IMR-90 (cell line): ENCODE measurements at regions not wholly inside any gene's neighbourhood (a gene's known extent, or its start where the extent isn't known, plus 50 kb on each side); places are given as distances from the start of the nearest gene placed in this dataset.

ENCODE experiments used
- ATAC-seq: fragments of 200-7000 bp; cut with Tn5 transposase; 2 replicates; pipeline ENCODE4 v1.9.1; 2020; ENCODE audit warnings: low read depth, mild to moderate bottlenecking, moderate library complexity
- BruUV-seq: library from RNA; stranded (reverse); fragments of 400-500 nt; replicated peaks from 2 replicates; lab custom pipeline; 2021; lab: Mats Ljungman, UMichigan
- CTCF ChIA-PET: fragments of 300-600 bp; formaldehyde crosslinking; extraction: SDS; loops from one replicate; lab custom pipeline; 2021; ENCODE audit warnings: antibody characterized with exemption; lab: Yijun Ruan, JAX
- POLR2A ChIA-PET: fragments of 300-600 bp; sonication (Branson Sonifier 250); formaldehyde crosslinking; loops from one replicate; lab custom pipeline; 2022; ENCODE audit warnings: antibody characterized with exemption; ENCODE audit not compliant: unreplicated experiment; lab: Charles Lee
- DNase-seq: peaks from one replicate; pipeline ENCODE4 v3.0.0; 2013
- H2AFZ ChIP-seq: replicated peaks from 2 replicates; pipeline ENCODE3; 2013; ENCODE audit warnings: low read length, mild to moderate bottlenecking; ENCODE audit not compliant: poor library complexity
- H2AK5ac ChIP-seq: 2 replicates; pipeline ENCODE4 v1.6.1; 2013; ENCODE audit warnings: low read depth, low read length, inconsistent platforms
- H2AK9ac ChIP-seq: replicated peaks from 2 replicates; pipeline ENCODE3; 2013; ENCODE audit warnings: mild to moderate bottlenecking, low read depth, low read length, moderate library complexity; ENCODE audit not compliant: poor library complexity
- H2BK120ac ChIP-seq: 2 replicates; pipeline ENCODE4 v1.6.1; 2013; ENCODE audit warnings: low read depth, low read length, inconsistent platforms
- H2BK15ac ChIP-seq: 3 replicates; pipeline ENCODE4 v1.6.1; 2013; ENCODE audit warnings: low read depth, low read length, inconsistent platforms
- H2BK20ac ChIP-seq: 2 replicates; pipeline ENCODE4 v1.6.1; 2013; ENCODE audit warnings: low read depth, mild to moderate bottlenecking, inconsistent platforms, low read length, moderate library complexity
- H2BK5ac ChIP-seq: 2 replicates; pipeline ENCODE4 v1.6.1; 2013; ENCODE audit warnings: mild to moderate bottlenecking, low read depth, low read length, inconsistent platforms; ENCODE audit not compliant: poor library complexity, severe bottlenecking
- H3K14ac ChIP-seq: replicated peaks from 2 replicates; pipeline ENCODE4 v1.6.1; 2013; ENCODE audit warnings: low read depth, low read length, inconsistent platforms
- H3K18ac ChIP-seq: 2 replicates; pipeline ENCODE4 v1.6.1; 2013; ENCODE audit warnings: low read depth, low read length, control low read depth
- H3K23ac ChIP-seq: 2 replicates; pipeline ENCODE4 v1.6.1; 2013; ENCODE audit warnings: low read depth, low read length, inconsistent platforms
- H3K27ac ChIP-seq: 2 replicates; pipeline ENCODE4 v1.5.1; 2013; ENCODE audit warnings: mild to moderate bottlenecking, control low read depth, low read length; ENCODE audit not compliant: insufficient read depth
- H3K27me3 ChIP-seq: 2 replicates; pipeline ENCODE4 v1.6.1; 2013; ENCODE audit warnings: low read length; ENCODE audit not compliant: control insufficient read depth, insufficient read depth
- H3K36me3 ChIP-seq: 2 replicates; pipeline ENCODE4 v1.6.1; 2013; ENCODE audit warnings: low read length, mixed read lengths; ENCODE audit not compliant: control insufficient read depth, insufficient read depth
- H3K4ac ChIP-seq: 2 replicates; pipeline ENCODE4 v1.6.1; 2013; ENCODE audit warnings: low read depth, low read length, inconsistent platforms
- H3K4me1 ChIP-seq: 2 replicates; pipeline ENCODE4 v1.6.1; 2013; ENCODE audit warnings: low read length, mixed read lengths; ENCODE audit not compliant: control insufficient read depth, insufficient read depth
- H3K4me2 ChIP-seq: 2 replicates; pipeline ENCODE4 v1.6.1; 2013; ENCODE audit warnings: low read depth, mild to moderate bottlenecking, control low read depth, low read length, moderate library complexity
- H3K4me3 ChIP-seq: 2 replicates; pipeline ENCODE4 v1.5.1; 2013; ENCODE audit warnings: low read depth, mild to moderate bottlenecking, control low read depth, low read length, moderate library complexity; ENCODE audit not compliant: insufficient read depth
- H3K56ac ChIP-seq: 2 replicates; pipeline ENCODE4 v1.6.1; 2013; ENCODE audit warnings: low read length, inconsistent platforms; ENCODE audit not compliant: insufficient read depth; ENCODE audit errors: extremely low read depth
- H3K79me1 ChIP-seq, 2 experiments: 2 replicates each; pipeline ENCODE4 v1.6.1; 2013; ENCODE audit warnings: low read length in 2 of 2, inconsistent platforms in 1 of 2, low read depth in 1 of 2
- H3K9ac ChIP-seq: 2 replicates; pipeline ENCODE4 v1.6.1; 2013; ENCODE audit warnings: low read depth, low read length, control low read depth
- H3K9me1 ChIP-seq: 2 replicates; pipeline ENCODE4 v1.6.1; 2013; ENCODE audit warnings: low read length, inconsistent platforms; ENCODE audit not compliant: insufficient read depth
- H3K9me3 ChIP-seq: 2 replicates; pipeline ENCODE4 v1.6.1; 2013; ENCODE audit warnings: low read length; ENCODE audit not compliant: control insufficient read depth, insufficient read depth
- H4K20me1 ChIP-seq: 2 replicates; pipeline ENCODE4 v1.6.1; 2013; ENCODE audit warnings: low read length, inconsistent platforms; ENCODE audit not compliant: insufficient read depth
- H4K5ac ChIP-seq: 2 replicates; pipeline ENCODE4 v1.6.1; 2013; ENCODE audit warnings: mild to moderate bottlenecking, low read depth, low read length, control low read depth
- H4K8ac ChIP-seq, 2 experiments: 2 replicates each; pipeline ENCODE4 v1.6.1; 2013; ENCODE audit warnings: low read depth in 2 of 2, low read length in 2 of 2, control low read depth in 1 of 2, inconsistent platforms in 1 of 2
- H4K91ac ChIP-seq: 2 replicates; pipeline ENCODE4 v1.6.1; 2013; ENCODE audit warnings: low read depth, low read length, inconsistent platforms; ENCODE audit not compliant: insufficient read depth
- BHLHE40 ChIP-seq: fragments of 150-350 bp; IDR thresholded peaks from 2 replicates; pipeline ENCODE4 v1.6.1; 2016; ENCODE audit warnings: mild to moderate bottlenecking, low read depth, low read length
- CEBPB ChIP-seq: IDR thresholded peaks from 2 replicates; pipeline ENCODE4 v1.6.1; 2012; ENCODE audit warnings: low read depth, low read length, improper control_type of control experiment
- CHD1 ChIP-seq: IDR thresholded peaks from 2 replicates; pipeline ENCODE4 v1.6.1; 2012; ENCODE audit warnings: low read depth, low read length, improper control_type of control experiment
- CTCF ChIP-seq: conservative IDR thresholded peaks from 2 replicates; pipeline ENCODE4 v1.5.1; 2012; ENCODE audit warnings: mild to moderate bottlenecking, low read depth, low read length, improper control_type of control experiment
- FOS ChIP-seq: fragments of 150-350 bp; IDR thresholded peaks from 2 replicates; pipeline ENCODE4 v1.6.1; 2016; ENCODE audit warnings: low read depth, low read length
- MAFK ChIP-seq: IDR thresholded peaks from 2 replicates; pipeline ENCODE4 v1.6.1; 2012; ENCODE audit warnings: low read depth, low read length, improper control_type of control experiment
- MAZ ChIP-seq: IDR thresholded peaks from 2 replicates; pipeline ENCODE4 v1.6.1; 2012; ENCODE audit warnings: low read depth, mild to moderate bottlenecking, low read length, improper control_type of control experiment, moderate library complexity, borderline replicate concordance
- MXI1 ChIP-seq: IDR thresholded peaks from 2 replicates; pipeline ENCODE4 v1.6.1; 2012; ENCODE audit warnings: low read depth, mild to moderate bottlenecking, low read length, moderate library complexity, borderline replicate concordance
- RAD21 ChIP-seq: IDR thresholded peaks from 2 replicates; pipeline ENCODE4 v1.6.1; 2012; ENCODE audit warnings: low read length, improper control_type of control experiment
- RCOR1 ChIP-seq: IDR thresholded peaks from 2 replicates; pipeline ENCODE4 v1.6.1; 2012; ENCODE audit warnings: mild to moderate bottlenecking, low read length, improper control_type of control experiment; ENCODE audit not compliant: insufficient replicate concordance
- RFX5 ChIP-seq: IDR thresholded peaks from 2 replicates; pipeline ENCODE4 v1.8.0; 2012; ENCODE audit warnings: low read depth, mild to moderate bottlenecking, low read length, moderate library complexity
- SMC3 ChIP-seq: fragments of 150-350 bp; IDR thresholded peaks from 2 replicates; pipeline ENCODE4 v1.6.1; 2016; ENCODE audit warnings: low read depth, mild to moderate bottlenecking, antibody characterized with exemption, low read length, moderate library complexity
- USF2 ChIP-seq: fragments of 150-350 bp; IDR thresholded peaks from 2 replicates; pipeline ENCODE4 v1.6.1; 2017; ENCODE audit warnings: mild to moderate bottlenecking, antibody characterized with exemption, low read length, low read depth
- WGBS, 2 experiments: methylation state at CpG; one replicate each; pipeline versions ENCODE4 v1.1.5 to v1.1.7; 2013; ENCODE audit warnings: missing lambda C conversion rate in 2 of 2; ENCODE audit not compliant: insufficient read length in 1 of 2; ENCODE audit errors: extremely low coverage in 2 of 2; 5-methylcytosine and 5-hydroxymethylcytosine counted together
- dilution Hi-C: fragments of 300-500 bp; cut with HindIII; formaldehyde crosslinking; loops from one replicate; pipeline ENCODE4 v1.14.3; 2018; ENCODE audit warnings: low sequenced_read_pairs; ENCODE audit not compliant: unreplicated experiment
- in situ Hi-C: fragments of 300-500 bp; cut with MboI; formaldehyde crosslinking; loops from 3 replicates; pipeline ENCODE4 v1.14.3; 2019; ENCODE audit warnings: low sequenced_read_pairs, inconsistent platforms, mixed read lengths
- intact Hi-C: fragments of 100-400 bp; cut with micrococcal nuclease; formaldehyde crosslinking; loops from 2 replicates; pipeline ENCODE4 v1.10.0; 2022

- H2BK15ac ChIP-seq, result no peak overlapping the region
- no peaks in the 10 kb centered on the region; the same call in 1 of the 2 replicates for H3K9me1 ChIP-seq
- H3K27me3 ChIP-seq, result peaks cover 2% of the 10 kb centered on the region; the same call in 1 of the 2 replicates
- no peak overlapping the region for H3K23ac ChIP-seq
- H2AK9ac ChIP-seq, result peak overlapping the region; percentile 60
- dilution Hi-C loops (no loop called here), intact Hi-C loops (no loop called here), in situ Hi-C loops (no loop called here)
- no peak overlapping the region for H3K4ac ChIP-seq
- ATAC-seq (peak; percentile 27), DNase-seq (no peak)
- no peak overlapping the region for H3K18ac ChIP-seq
- H2BK120ac ChIP-seq, result no peak overlapping the region
- no peak overlapping the region; the same call in 1 of the 2 replicates for H2BK20ac ChIP-seq
- no peak overlapping the region for H3K4me2 ChIP-seq
- H2BK5ac ChIP-seq, result no peak overlapping the region
- peaks cover 3% of the 10 kb centered on the region for H3K9me3 ChIP-seq
- TF ChIP-seq RAD21 (no peak), CEBPB (no peak), CTCF (no peak), RFX5 (no peak), MAFK (no peak), FOS (no peak), BHLHE40 (no peak), RCOR1 (no peak), MAZ (no peak), CHD1 (no peak), MXI1 (no peak), USF2 (no peak), SMC3 (no peak)
- BruUV-seq, result no TSS peak
- H3K4me1 ChIP-seq, result no peaks in the 10 kb centered on the region
- ChIA-PET CTCF (no interaction called here), POLR2A (no interaction called here)
- 0 out of 2 replicates have a peak overlapping the region, but pooled peaks have one; percentile 25 for H3K14ac ChIP-seq
- no peaks in the 10 kb centered on the region for H3K36me3 ChIP-seq
- WGBS, 2 experiments, result no CpG with 5 or more reads among the region's 3 CpGs
- no peak overlapping the region for H4K5ac ChIP-seq
- no peak overlapping the region for H4K8ac ChIP-seq
- H4K91ac ChIP-seq, result no peak overlapping the region
- no peak overlapping the region for H3K56ac ChIP-seq
- H3K27ac ChIP-seq, result no peak overlapping the region
- H3K79me1 ChIP-seq, result no peaks in the 10 kb centered on the region
- no peaks in the 10 kb centered on the region for H4K20me1 ChIP-seq
- H2AFZ ChIP-seq, result no peak overlapping the region
- no peak overlapping the region for H3K9ac ChIP-seq
- no peak overlapping the region for H3K4me3 ChIP-seq
- no peak overlapping the region for H2AK5ac ChIP-seq
Measured at GRCh38 chr1:56315293-56315942, 263.9 kb downstream of the PLPP3 start.
